ENCODE measurements at regions not wholly inside any gene's neighbourhood (a gene's known extent, or its start where the extent isn't known, plus 50 kb on each side); places are given as distances from the start of the nearest gene placed in this dataset.

GRCh38 chr6:139600919-139601475 lies 226.5 kb upstream of the CITED2 start:
- peaks cover 33% of the 10 kb centered on the region for H3K4me1 Mint-ChIP-seq

GRCh38 chr6:139600343-139600742 lies 225.9 kb upstream of the CITED2 start:
- Mint-ChIP-seq H3K9me3 (no peaks in the 10 kb centered on the region), H3K27me3 (ENCODE audit: insufficient read depth) (no peaks in the 10 kb centered on the region), H3K36me3 (ENCODE audit: low read depth) (no peaks in the 10 kb centered on the region), H3K4me3 (no peak overlapping the region), H3K27ac (no peak overlapping the region), H3K4me1 (peaks cover 34% of the 10 kb centered on the region)
- H3K4me1 ChIP-seq (ENCODE audit: control insufficient read depth, insufficient read depth, low read length) = peaks cover 28% of the 10 kb centered on the region
- no peak for TF ChIP-seq CTCF (conservative IDR thresholded peaks at IDR 0.05)
- no peak for DNase-seq
- no peaks in the 10 kb centered on the region for H3K9me3 ChIP-seq (ENCODE audit: control insufficient read depth, low read length)
- no peaks in the 10 kb centered on the region for H3K27me3 ChIP-seq (ENCODE audit: control insufficient read depth, insufficient read depth, low read length, poor library complexity, severe bottlenecking)
- H3K36me3 ChIP-seq (ENCODE audit: control insufficient read depth, insufficient read depth, low read length) = no peaks in the 10 kb centered on the region
- no peak overlapping the region for H3K4me3 ChIP-seq (ENCODE audit: low read length)
- H3K9ac ChIP-seq (ENCODE audit: extremely low read depth, low read length, poor library complexity, severe bottlenecking) = no peak overlapping the region
- WGBS, 2 experiments (ENCODE audit: insufficient coverage in 1 of 2, insufficient read length in 1 of 2) = 73 to 96% methylated on average over 2 of the region's 3 CpGs
- no peak overlapping the region for H3K27ac ChIP-seq (ENCODE audit: low read depth, low read length)

More at GRCh38 chr6:139600919-139601475, 226.5 kb upstream of the CITED2 start:
- no peaks in the 10 kb centered on the region for H3K9me3 Mint-ChIP-seq
- Histone ChIP-seq H3K9ac (ENCODE audit: extremely low read depth, low read length, poor library complexity, severe bottlenecking) (no peak overlapping the region), H3K27ac (ENCODE audit: low read depth, low read length) (no peak overlapping the region), H3K4me1 (ENCODE audit: control insufficient read depth, insufficient read depth, low read length) (peaks cover 28% of the 10 kb centered on the region), H3K4me3 (ENCODE audit: low read length) (peak overlapping the region; percentile 26), H3K27me3 (ENCODE audit: control insufficient read depth, insufficient read depth, low read length, poor library complexity, severe bottlenecking) (no peaks in the 10 kb centered on the region), H3K9me3 (ENCODE audit: control insufficient read depth, low read length) (no peaks in the 10 kb centered on the region), H3K36me3 (ENCODE audit: control insufficient read depth, insufficient read depth, low read length) (no peaks in the 10 kb centered on the region)
- 83 to 100% methylated on average over 2 of the region's 2 CpGs for WGBS, 2 experiments (ENCODE audit: insufficient coverage in 1 of 2, insufficient read length in 1 of 2)
- no peak for DNase-seq
- H3K4me3 Mint-ChIP-seq = no peak overlapping the region
- no peak for TF ChIP-seq CTCF (conservative IDR thresholded peaks at IDR 0.05)
- H3K27me3 Mint-ChIP-seq (ENCODE audit: insufficient read depth) = no peaks in the 10 kb centered on the region
- H3K27ac Mint-ChIP-seq = no peak overlapping the region
- no peaks in the 10 kb centered on the region for H3K36me3 Mint-ChIP-seq (ENCODE audit: low read depth)

GRCh38 chr6:139597771-139598755 lies 223.6 kb upstream of the CITED2 start:
- peaks cover 27% of the 10 kb centered on the region for H3K4me1 ChIP-seq (ENCODE audit: control insufficient read depth, insufficient read depth, low read length)
- Mint-ChIP-seq H3K4me3 (no peak overlapping the region), H3K27me3 (ENCODE audit: insufficient read depth) (no peaks in the 10 kb centered on the region), H3K27ac (no peak overlapping the region), H3K36me3 (ENCODE audit: low read depth) (no peaks in the 10 kb centered on the region), H3K4me1 (peaks cover 30% of the 10 kb centered on the region), H3K9me3 (no peaks in the 10 kb centered on the region)
- H3K4me3 ChIP-seq (ENCODE audit: low read length) = no peak overlapping the region
- H3K27ac ChIP-seq (ENCODE audit: low read depth, low read length) = no peak overlapping the region
- WGBS, 2 experiments (ENCODE audit: insufficient coverage in 1 of 2, insufficient read length in 1 of 2) = 75 to 80% methylated on average over 6 to 7 of the region's 7 CpGs
- DNase-seq = peak; percentile 51
- no peak overlapping the region for H3K9ac ChIP-seq (ENCODE audit: extremely low read depth, low read length, poor library complexity, severe bottlenecking)
- no peaks in the 10 kb centered on the region for H3K36me3 ChIP-seq (ENCODE audit: control insufficient read depth, insufficient read depth, low read length)
- TF ChIP-seq CTCF (conservative IDR thresholded peaks at IDR 0.05) = no peak
- H3K27me3 ChIP-seq (ENCODE audit: control insufficient read depth, insufficient read depth, low read length, poor library complexity, severe bottlenecking) = no peaks in the 10 kb centered on the region
- H3K9me3 ChIP-seq (ENCODE audit: control insufficient read depth, low read length) = no peaks in the 10 kb centered on the region

Data from endodermal cell (in vitro differentiated cells).